SK-N-SH (cell line): ENCODE measurements at regions not wholly inside any gene's neighbourhood (a gene's known extent, or its start where the extent isn't known, plus 50 kb on each side); places are given as distances from the start of the nearest gene placed in this dataset.

Experiments used
- small RNA-seq, 7 experiments: library from RNA; depleted of rRNA; stranded (forward); fragments of <200 nt; gene quantifications; one replicate each; pipeline ENCODE3, GENCODE V24; 2012

Small RNAs in the stretch of these regions (small RNA-seq; reads per million reads assigned to genes)
- 0 reads per million in 7 experiments for gene RNU7-14P
